ENCODE measurements at regions not wholly inside any gene's neighbourhood (a gene's known extent, or its start where the extent isn't known, plus 50 kb on each side); places are given as distances from the start of the nearest gene placed in this dataset.
A peak's percentile ranks its signal among the peaks of the same experiment; 100 is the strongest.

DNA sequence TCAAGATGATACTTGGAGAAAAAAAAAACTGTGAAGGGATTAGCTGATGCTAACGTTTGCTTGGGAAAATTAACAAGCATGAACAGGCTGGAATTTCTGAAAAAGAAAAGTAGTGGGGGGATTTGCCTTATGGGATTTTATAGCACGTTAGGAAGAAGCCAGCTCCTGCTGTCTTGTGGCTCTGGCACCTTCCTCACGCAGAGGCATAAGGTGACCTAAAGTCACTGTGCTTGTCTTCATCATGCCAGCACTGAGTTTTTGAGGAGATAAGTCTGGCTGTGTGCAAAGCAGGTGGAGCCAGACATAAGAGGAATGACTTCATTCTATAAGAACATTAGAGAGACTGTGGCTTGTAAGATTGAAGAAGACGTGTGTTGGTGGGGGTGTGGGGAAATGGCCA, 94.4 kb upstream of the MAP1B start:
- DNase-seq: no peak
- H3K4me1 ChIP-seq: no peaks in the 10 kb centered on the region
- intact Hi-C loops (cut with DNase I; ENCODE audit: low total_unique reads): loop anchor here (5.0 kb wide), 1 partner anchor 304 kb away; no protein-coding TSS in a partner anchor
- H3K27ac ChIP-seq: no peak overlapping the region
- TF ChIP-seq, protein P1, sequence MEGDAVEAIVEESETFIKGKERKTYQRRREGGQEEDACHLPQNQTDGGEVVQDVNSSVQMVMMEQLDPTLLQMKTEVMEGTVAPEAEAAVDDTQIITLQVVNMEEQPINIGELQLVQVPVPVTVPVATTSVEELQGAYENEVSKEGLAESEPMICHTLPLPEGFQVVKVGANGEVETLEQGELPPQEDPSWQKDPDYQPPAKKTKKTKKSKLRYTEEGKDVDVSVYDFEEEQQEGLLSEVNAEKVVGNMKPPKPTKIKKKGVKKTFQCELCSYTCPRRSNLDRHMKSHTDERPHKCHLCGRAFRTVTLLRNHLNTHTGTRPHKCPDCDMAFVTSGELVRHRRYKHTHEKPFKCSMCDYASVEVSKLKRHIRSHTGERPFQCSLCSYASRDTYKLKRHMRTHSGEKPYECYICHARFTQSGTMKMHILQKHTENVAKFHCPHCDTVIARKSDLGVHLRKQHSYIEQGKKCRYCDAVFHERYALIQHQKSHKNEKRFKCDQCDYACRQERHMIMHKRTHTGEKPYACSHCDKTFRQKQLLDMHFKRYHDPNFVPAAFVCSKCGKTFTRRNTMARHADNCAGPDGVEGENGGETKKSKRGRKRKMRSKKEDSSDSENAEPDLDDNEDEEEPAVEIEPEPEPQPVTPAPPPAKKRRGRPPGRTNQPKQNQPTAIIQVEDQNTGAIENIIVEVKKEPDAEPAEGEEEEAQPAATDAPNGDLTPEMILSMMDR (IDR thresholded peaks at IDR 0.05): no peak
- no peaks in the 10 kb centered on the region for H3K9me3 ChIP-seq
- H3K36me3 ChIP-seq: no peaks in the 10 kb centered on the region
- H3K4me3 ChIP-seq: no peak overlapping the region
- H3K27me3 ChIP-seq: no peaks in the 10 kb centered on the region

DNA sequence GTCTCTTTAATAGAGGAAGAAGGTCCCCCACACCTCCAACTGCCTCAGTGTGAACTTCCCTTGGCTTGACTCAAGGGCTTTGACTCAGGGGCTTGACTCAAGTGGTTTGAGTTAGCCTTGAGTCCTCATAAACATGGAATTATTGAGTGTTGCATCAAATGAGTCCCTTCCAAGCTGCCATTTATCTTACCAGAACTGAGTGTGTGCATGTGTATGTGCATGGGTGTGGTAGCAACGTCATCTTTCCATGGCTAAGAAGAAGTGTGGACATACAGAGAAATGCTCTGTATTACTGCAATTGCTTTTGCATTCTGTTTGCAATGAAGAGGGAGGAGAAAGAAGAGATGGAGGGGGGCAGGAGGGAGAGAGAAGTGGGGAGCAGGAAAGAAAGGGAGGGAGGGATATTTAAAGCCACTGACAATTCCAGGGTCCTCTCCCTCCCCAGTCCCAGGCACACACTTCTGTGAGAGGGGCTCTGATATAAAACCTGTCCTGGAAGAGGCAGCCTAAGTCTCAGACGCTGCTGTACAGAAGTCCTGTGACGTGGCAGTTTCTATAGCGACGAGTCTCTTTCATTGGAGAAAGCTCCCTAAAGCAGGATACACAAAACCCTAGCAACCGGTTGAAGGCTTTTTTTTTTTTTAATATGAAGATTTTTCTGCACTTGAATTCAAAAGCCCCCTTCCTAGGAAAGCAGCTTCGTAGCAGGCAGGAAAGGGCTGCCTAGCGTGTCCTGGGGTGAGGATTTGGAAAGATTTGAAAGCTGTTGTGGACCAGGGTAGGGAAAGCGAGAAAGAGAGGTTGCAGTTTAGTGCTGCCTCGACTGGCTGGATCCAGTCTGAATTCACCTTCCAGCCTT, 93.3 kb upstream of the MAP1B start:
- Histone ChIP-seq H3K27ac (no peak overlapping the region), H3K27me3 (no peaks in the 10 kb centered on the region), H3K36me3 (no peaks in the 10 kb centered on the region), H3K9me3 (no peaks in the 10 kb centered on the region), H3K4me1 (no peaks in the 10 kb centered on the region), H3K4me3 (no peak overlapping the region)
- intact Hi-C loops (cut with DNase I; ENCODE audit: low total_unique reads): loop anchor here (5.0 kb wide), 1 partner anchor 303 kb away; no protein-coding TSS in a partner anchor
- TF ChIP-seq, protein P1 (IDR thresholded peaks at IDR 0.05): no peak
- DNase-seq: no peak

DNA sequence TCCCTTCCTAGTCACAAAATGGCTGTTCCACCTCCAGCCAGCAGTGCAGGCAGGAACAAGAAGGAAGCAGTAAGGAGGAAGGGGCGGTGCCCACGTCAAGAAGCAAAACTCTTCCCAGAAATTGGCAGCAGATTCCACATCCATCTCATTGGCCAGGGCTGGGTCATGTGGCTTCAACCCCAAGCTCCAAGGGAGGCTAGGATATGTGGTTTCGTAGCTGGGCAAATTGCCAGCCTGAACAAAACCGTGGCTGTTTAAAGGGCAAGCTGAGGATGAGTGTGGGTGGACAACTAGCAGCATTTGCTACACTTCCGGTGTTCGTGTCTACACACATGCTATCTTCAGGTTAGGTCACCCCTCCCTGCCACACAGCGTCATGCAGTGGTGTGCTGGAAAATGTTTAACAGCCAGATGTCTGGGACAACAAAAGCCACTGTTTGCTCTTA, 92.1 kb upstream of the MAP1B start:
- Histone ChIP-seq H3K27me3 (no peaks in the 10 kb centered on the region), H3K9me3 (no peaks in the 10 kb centered on the region), H3K27ac (no peak overlapping the region), H3K36me3 (no peaks in the 10 kb centered on the region), H3K4me1 (no peaks in the 10 kb centered on the region), H3K4me3 (no peak overlapping the region)
- TF ChIP-seq, protein P1 (IDR thresholded peaks at IDR 0.05): no peak
- intact Hi-C loops (cut with DNase I; ENCODE audit: low total_unique reads): loop anchor here (5.0 kb wide), 1 partner anchor 233 kb away; no protein-coding TSS in a partner anchor
- DNase-seq: no peak

- H3K27ac ChIP-seq: no peak overlapping the region
- H3K36me3 ChIP-seq: no peaks in the 10 kb centered on the region
- H3K27me3 ChIP-seq: no peaks in the 10 kb centered on the region
- intact Hi-C loops (cut with DNase I; ENCODE audit: low total_unique reads): loop anchor here (5.0 kb wide), 1 partner anchor 236 kb away; no protein-coding TSS in a partner anchor
- no peaks in the 10 kb centered on the region for H3K4me1 ChIP-seq
- TF ChIP-seq, protein P1 (IDR thresholded peaks at IDR 0.05): peak; percentile 76 to 89
- H3K9me3 ChIP-seq: no peaks in the 10 kb centered on the region
- DNase-seq: peak; percentile 51 to 70
- H3K4me3 ChIP-seq: no peak overlapping the region
These were observed 89.0 kb upstream of the MAP1B start for GRCh38 chr5:72018143-72018803.

DNA sequence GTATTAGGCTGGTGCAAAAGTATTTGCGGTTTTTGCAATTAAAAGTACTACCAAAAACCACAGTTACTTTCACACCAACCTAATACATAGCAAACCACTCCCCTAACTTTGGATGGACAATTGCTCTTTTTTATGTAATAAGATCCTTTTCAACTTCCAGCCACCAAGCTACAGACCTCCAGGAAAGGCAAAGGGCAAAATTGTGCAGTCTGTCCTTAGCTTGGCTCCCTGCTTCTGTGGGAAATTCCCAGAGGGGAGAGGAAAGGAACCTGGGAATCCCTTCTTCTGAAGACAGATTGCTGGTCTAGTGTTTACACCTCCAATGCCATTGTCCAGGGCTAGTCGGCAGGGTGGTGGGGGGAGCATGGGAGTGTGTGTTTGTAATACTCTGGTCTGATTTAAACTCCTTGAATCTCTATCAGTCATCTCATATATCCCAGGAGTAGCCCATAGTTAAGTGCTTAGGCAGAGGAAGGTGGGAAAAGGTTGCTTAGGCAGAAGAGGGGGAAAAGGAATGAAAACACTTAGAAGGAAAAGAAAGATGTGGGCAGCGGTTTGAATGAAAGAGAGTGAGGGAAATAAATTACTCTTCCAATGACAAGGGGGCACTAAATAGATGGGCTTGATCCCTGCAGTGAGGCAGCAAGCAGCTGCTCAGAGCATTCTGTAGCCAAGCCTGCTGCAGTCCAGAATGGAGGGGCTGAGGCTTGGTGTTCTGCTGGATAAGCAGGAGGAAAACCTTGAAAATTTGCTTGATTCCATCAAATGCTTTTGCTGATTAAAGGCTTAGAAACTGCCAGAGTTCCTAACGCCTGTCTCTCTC, 86.9 kb upstream of the MAP1B start:
- Histone ChIP-seq H3K27me3 (no peaks in the 10 kb centered on the region), H3K4me3 (no peak overlapping the region), H3K36me3 (no peaks in the 10 kb centered on the region), H3K9me3 (no peaks in the 10 kb centered on the region), H3K4me1 (no peaks in the 10 kb centered on the region), H3K27ac (no peak overlapping the region)
- DNase-seq: no peak
- TF ChIP-seq, protein P1 (IDR thresholded peaks at IDR 0.05): no peak
- intact Hi-C loops (cut with DNase I; ENCODE audit: low total_unique reads): loop anchor here (5.0 kb wide), 1 partner anchor 1147 kb away; no protein-coding TSS in a partner anchor
